BJ (cell line): ENCODE measurements at regions not wholly inside any gene's neighbourhood (a gene's known extent, or its start where the extent isn't known, plus 50 kb on each side); places are given as distances from the start of the nearest gene placed in this dataset.

Source experiments
- CTCF ChIA-PET: fragments of 350-600 bp; formaldehyde crosslinking; extraction: SDS; loops from one replicate; lab custom pipeline; 2021; ENCODE audit warnings: antibody characterized with exemption, inconsistent platforms; lab: Yijun Ruan, JAX
- POLR2A ChIA-PET: fragments of 300-600 bp; sonication (Branson Sonifier 250); formaldehyde crosslinking; extraction: SDS; loops from one replicate; lab custom pipeline; 2021; ENCODE audit warnings: antibody characterized with exemption; lab: Charles Lee
- DNase-seq: peaks from one replicate; pipeline ENCODE4 v3.0.0-alpha.2; 2011; ENCODE audit warnings: low read depth
- H3K27me3 ChIP-seq: 2 replicates; pipeline ENCODE4 v1.6.0; 2011; ENCODE audit warnings: low read length; ENCODE audit not compliant: control insufficient read depth, insufficient read depth
- H3K36me3 ChIP-seq: 2 replicates; pipeline ENCODE4 v1.5.1; 2011; ENCODE audit warnings: low read length; ENCODE audit not compliant: control insufficient read depth, insufficient read depth
- H3K4me3 ChIP-seq: 2 replicates; pipeline ENCODE4 v1.5.1; 2011; ENCODE audit warnings: low read depth, mild to moderate bottlenecking, control low read depth, low read length
- TF ChIP-seq, protein P1 (sequence below): IDR thresholded peaks from 2 replicates; pipeline ENCODE4 v1.5.1; 2011; ENCODE audit warnings: low read depth, mild to moderate bottlenecking, control low read depth, inconsistent platforms, low read length, moderate library complexity; ENCODE audit not compliant: insufficient read depth

DNA sequence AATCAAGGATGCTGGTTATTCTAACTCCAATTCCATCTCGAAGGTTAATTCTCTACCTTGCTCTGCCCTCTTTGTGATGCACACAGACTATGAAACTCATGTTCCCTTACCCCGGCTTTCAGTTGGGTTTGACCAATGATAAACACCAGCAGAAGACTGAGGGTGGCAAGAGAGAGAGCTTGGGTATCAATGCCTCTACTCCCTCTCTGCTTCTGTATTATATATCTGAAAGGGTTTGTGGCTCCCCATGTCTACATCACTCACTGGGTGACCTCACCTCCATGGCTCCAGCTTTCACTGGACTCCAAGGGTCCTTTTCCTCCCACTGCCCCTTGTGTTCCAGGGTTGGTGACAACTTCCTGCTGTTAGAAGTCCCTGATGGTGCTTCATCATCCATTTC lies 659.0 kb upstream of the TBX3 start:
- Histone ChIP-seq H3K36me3 (no peaks in the 10 kb centered on the region), H3K4me3 (no peak overlapping the region), H3K27me3 (no peaks in the 10 kb centered on the region)
- POLR2A ChIA-PET: no interaction called here
- CTCF ChIA-PET: interaction anchor here (0.6 kb wide), 1 partner anchor 307 kb away, joined by 3 read pairs; no protein-coding TSS in a partner anchor
- DNase-seq: no peak
- TF ChIP-seq, protein P1, sequence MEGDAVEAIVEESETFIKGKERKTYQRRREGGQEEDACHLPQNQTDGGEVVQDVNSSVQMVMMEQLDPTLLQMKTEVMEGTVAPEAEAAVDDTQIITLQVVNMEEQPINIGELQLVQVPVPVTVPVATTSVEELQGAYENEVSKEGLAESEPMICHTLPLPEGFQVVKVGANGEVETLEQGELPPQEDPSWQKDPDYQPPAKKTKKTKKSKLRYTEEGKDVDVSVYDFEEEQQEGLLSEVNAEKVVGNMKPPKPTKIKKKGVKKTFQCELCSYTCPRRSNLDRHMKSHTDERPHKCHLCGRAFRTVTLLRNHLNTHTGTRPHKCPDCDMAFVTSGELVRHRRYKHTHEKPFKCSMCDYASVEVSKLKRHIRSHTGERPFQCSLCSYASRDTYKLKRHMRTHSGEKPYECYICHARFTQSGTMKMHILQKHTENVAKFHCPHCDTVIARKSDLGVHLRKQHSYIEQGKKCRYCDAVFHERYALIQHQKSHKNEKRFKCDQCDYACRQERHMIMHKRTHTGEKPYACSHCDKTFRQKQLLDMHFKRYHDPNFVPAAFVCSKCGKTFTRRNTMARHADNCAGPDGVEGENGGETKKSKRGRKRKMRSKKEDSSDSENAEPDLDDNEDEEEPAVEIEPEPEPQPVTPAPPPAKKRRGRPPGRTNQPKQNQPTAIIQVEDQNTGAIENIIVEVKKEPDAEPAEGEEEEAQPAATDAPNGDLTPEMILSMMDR: no peak

DNA sequence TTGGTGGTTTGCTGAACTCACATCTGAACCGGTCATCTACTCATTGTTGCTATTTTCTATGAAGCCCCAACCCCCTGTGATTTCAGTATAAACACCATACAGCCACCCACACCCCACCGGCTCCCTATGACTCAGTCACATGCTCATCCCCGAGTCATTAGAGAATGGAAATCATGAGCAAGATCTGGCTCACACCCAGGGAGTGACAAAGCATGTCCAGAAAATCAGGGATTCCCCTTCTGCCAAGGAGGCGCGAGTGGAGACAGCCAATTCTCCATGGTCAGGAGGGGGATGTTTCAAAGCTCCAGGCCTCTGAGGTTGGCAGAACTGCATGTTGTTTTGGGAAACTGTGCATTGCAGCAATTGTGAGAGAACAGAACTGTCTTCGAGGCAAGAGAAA lies 657.5 kb upstream of the TBX3 start:
- POLR2A ChIA-PET: no interaction called here
- no peaks in the 10 kb centered on the region for H3K36me3 ChIP-seq
- H3K27me3 ChIP-seq: no peaks in the 10 kb centered on the region
- TF ChIP-seq, protein P1: no peak
- DNase-seq: peak; percentile 95
- CTCF ChIA-PET: interaction anchor here (0.9 to 2.0 kb wide), 2 partner anchors 10 to 115 kb away, joined by 3 to 6 read pairs; no protein-coding TSS in a partner anchor
- H3K4me3 ChIP-seq: no peak overlapping the region

DNA sequence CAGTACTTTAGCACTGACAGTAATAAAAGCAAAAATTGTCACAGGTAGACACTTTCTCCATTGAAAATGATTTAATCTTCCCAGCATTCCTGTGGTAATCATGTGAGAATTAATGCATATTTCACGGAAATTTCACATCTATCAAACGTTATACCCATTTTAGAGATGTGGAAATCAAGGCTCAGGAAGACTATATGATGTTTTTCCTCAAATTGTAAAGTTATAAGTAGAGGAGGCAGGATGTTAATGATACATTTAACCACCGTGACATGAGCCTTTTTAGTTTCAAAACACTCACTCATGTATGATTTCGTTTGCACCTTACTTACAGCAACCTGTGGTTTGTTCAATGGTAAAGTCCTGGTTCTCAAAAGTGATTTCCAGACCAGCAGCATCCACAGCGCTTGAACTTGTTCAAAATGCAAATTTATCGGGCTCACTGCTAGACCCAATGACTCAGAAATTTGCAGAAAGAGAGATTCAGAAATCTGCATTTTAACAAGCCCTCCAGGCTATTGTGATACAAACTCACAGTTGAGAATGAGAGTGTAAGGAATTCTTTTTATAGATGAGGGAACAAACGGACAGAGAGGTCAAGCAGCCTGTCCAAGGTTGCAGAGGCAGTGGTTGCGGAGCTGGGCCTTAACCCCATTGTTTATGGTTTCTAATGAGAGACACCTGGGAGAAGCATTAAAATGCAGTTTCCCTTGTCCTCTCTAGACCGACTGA lies 654.8 kb upstream of the TBX3 start:
- no peaks in the 10 kb centered on the region for H3K36me3 ChIP-seq
- no peak overlapping the region for H3K4me3 ChIP-seq
- ChIA-PET CTCF (interaction anchor here (0.6 kb wide), 2 partner anchors 15 to 28 kb away, joined by 3 read pairs; no protein-coding TSS in a partner anchor), POLR2A (no interaction called here)
- peak; percentile 73 for DNase-seq
- TF ChIP-seq, protein P1: no peak
- no peaks in the 10 kb centered on the region for H3K27me3 ChIP-seq

DNA sequence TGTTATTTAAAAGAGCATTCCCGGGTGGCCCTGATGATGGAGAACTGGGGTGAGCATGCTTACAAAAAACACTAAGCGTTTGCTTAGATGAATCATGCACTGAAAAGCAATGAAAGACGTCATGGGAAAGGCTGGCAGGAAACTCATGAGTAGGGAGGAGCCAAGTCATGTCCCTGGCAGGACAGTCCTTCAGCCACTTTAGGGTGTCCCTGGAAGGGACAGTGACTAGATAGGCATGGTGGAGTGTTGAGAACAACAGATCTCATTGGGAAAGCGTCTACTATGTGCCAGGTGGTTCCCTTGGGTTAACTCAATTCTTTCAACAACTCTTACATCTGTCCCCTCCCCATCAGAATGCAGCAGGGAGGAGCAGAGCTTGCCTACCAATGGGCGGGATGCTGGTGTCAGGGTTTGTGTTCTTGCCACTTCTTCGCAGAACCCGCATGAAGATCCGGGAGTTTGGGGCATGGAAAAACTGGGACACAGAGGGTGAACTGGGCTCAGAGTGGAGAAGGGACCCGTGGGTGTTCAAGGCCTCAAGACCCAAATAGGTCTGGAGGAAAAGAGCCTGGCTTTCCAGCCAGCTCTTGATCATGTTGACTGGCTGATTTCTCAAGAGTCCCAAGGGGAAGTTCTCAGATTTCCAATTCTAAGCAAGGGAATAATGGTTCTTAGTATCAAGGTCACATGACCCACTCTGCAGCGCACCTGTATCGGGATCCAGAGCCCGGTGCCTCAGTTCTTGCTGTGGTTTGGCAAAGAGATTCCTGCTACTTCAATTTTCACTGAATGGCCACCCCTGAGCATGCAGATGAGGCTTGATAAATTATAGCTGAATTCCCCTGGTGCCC lies 653.9 kb upstream of the TBX3 start:
- ChIA-PET CTCF (interaction anchor here (0.6 kb wide), 1 partner anchor 233 kb away, joined by 3 read pairs; no protein-coding TSS in a partner anchor), POLR2A (no interaction called here)
- TF ChIP-seq, protein P1: no peak
- Histone ChIP-seq H3K4me3 (no peak overlapping the region), H3K27me3 (no peaks in the 10 kb centered on the region), H3K36me3 (no peaks in the 10 kb centered on the region)
- DNase-seq: peak; percentile 87

DNA sequence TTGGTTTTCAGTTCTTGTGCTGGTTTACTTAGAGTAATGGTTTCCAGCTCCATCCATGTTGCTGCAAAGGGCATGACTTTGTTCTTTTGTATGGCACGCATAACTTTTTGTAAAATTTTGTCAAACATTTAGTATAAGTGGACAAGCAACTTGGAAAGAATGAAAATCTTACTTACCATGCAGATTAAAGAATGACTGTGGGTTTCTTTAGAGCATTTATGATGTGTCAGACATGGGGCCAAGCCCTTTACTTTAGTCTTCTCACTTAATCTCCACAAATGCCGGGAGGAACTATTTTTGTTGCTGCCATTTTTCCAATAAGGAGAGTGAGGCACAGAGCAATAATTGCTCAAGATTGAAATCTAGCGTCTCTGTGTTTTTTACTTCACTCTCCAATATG lies 652.5 kb upstream of the TBX3 start:
- Histone ChIP-seq H3K4me3 (no peak overlapping the region), H3K36me3 (no peaks in the 10 kb centered on the region), H3K27me3 (no peaks in the 10 kb centered on the region)
- POLR2A ChIA-PET: interaction anchor here (0.7 kb wide), 1 partner anchor 163 kb away, joined by 3 read pairs; no protein-coding TSS in a partner anchor
- no peak for DNase-seq
- CTCF ChIA-PET: no interaction called here
- TF ChIP-seq, protein P1: no peak
